ENCODE measurements at regions not wholly inside any gene's neighbourhood (a gene's known extent, or its start where the extent isn't known, plus 50 kb on each side); places are given as distances from the start of the nearest gene placed in this dataset.

DNA sequence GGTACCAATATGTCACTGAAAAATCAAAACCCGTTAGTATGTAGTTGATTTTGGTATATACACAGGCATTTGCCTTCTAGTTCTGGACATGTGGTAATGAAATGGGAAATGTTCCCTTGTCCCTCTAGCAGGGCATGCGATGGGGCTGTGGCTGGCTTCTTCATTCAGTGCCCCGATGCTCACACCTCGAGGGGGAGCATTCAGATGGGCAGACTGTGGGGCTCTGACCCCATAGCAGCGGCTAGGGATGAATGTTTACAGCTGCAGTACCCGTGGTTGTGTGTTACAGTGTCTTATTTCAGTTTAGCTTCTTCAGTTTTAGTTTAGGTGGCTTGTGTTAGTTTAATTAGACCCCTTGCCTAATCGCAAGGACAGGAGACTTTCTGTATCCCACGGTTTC, 1741.0 kb upstream of the PCDH10 start:
- Mint-ChIP-seq H3K4me3 (ENCODE audit: unreplicated experiment) (no peak overlapping the region), H3K9me3 (ENCODE audit: low read depth) (peaks cover 7% of the 10 kb centered on the region), H3K27ac (ENCODE audit: unreplicated experiment) (no peak overlapping the region), H3K36me3 (ENCODE audit: low read depth) (no peaks in the 10 kb centered on the region), H3K27me3 (ENCODE audit: low read depth) (no peaks in the 10 kb centered on the region), H3K4me1 (ENCODE audit: low read depth) (no peaks in the 10 kb centered on the region)
- TF ChIP-seq, protein P1, sequence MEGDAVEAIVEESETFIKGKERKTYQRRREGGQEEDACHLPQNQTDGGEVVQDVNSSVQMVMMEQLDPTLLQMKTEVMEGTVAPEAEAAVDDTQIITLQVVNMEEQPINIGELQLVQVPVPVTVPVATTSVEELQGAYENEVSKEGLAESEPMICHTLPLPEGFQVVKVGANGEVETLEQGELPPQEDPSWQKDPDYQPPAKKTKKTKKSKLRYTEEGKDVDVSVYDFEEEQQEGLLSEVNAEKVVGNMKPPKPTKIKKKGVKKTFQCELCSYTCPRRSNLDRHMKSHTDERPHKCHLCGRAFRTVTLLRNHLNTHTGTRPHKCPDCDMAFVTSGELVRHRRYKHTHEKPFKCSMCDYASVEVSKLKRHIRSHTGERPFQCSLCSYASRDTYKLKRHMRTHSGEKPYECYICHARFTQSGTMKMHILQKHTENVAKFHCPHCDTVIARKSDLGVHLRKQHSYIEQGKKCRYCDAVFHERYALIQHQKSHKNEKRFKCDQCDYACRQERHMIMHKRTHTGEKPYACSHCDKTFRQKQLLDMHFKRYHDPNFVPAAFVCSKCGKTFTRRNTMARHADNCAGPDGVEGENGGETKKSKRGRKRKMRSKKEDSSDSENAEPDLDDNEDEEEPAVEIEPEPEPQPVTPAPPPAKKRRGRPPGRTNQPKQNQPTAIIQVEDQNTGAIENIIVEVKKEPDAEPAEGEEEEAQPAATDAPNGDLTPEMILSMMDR (IDR thresholded peaks at IDR 0.05) = no peak
- no peak for DNase-seq (ENCODE audit: low spot score)

DNA sequence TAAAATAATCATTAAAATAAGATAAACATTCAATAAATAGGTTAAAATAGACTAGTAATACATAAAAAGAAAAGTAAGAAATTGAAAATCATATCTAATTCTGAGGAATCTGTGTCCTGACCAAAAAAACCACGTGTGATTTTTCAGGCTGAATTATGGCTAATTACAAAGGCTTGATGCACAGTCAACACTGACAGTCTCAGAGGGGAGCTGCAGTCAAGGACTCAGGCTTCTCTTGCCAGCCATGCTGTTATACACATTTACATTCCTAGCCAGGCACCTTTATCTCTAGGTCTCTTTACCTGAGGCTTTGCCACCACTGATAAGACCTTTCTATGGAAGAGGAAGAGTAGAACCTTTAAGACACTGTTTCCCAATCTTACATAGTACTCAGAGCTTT, 1737.7 kb upstream of the PCDH10 start:
- no peak for DNase-seq (ENCODE audit: low spot score)
- H3K36me3 Mint-ChIP-seq (ENCODE audit: low read depth) = no peaks in the 10 kb centered on the region
- no peaks in the 10 kb centered on the region for H3K27me3 Mint-ChIP-seq (ENCODE audit: low read depth)
- no peak overlapping the region for H3K4me3 Mint-ChIP-seq (ENCODE audit: unreplicated experiment)
- no peaks in the 10 kb centered on the region for H3K4me1 Mint-ChIP-seq (ENCODE audit: low read depth)
- H3K9me3 Mint-ChIP-seq (ENCODE audit: low read depth) = peaks cover 16% of the 10 kb centered on the region
- no peak overlapping the region for H3K27ac Mint-ChIP-seq (ENCODE audit: unreplicated experiment)
- TF ChIP-seq, protein P1 (IDR thresholded peaks at IDR 0.05) = no peak

DNA sequence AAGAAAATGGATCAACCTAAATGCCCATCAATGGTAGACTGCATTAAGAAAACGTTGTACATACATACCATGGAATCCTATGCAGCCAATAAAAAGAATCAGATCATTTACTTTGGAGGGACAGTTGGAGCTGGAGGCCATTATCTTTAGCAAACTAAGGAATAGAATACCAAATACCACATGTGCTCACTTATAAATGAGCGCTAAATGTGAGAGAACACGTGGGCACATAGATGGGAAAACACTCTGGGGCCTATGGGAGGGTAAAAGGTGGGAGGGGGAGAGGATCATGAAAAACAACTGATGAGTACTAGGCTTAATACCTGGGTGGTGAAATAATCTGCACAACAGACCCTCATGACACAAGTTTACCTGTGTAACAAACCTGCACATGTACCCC, 1729.9 kb upstream of the PCDH10 start:
- H3K4me3 Mint-ChIP-seq (ENCODE audit: unreplicated experiment) = no peak overlapping the region
- TF ChIP-seq, protein P1 (IDR thresholded peaks at IDR 0.05) = no peak
- peaks cover 44% of the 10 kb centered on the region for H3K9me3 Mint-ChIP-seq (ENCODE audit: low read depth)
- no peaks in the 10 kb centered on the region for H3K4me1 Mint-ChIP-seq (ENCODE audit: low read depth)
- no peaks in the 10 kb centered on the region for H3K36me3 Mint-ChIP-seq (ENCODE audit: low read depth)
- no peaks in the 10 kb centered on the region for H3K27me3 Mint-ChIP-seq (ENCODE audit: low read depth)
- no peak for DNase-seq (ENCODE audit: low spot score)
- no peak overlapping the region for H3K27ac Mint-ChIP-seq (ENCODE audit: unreplicated experiment)

DNA sequence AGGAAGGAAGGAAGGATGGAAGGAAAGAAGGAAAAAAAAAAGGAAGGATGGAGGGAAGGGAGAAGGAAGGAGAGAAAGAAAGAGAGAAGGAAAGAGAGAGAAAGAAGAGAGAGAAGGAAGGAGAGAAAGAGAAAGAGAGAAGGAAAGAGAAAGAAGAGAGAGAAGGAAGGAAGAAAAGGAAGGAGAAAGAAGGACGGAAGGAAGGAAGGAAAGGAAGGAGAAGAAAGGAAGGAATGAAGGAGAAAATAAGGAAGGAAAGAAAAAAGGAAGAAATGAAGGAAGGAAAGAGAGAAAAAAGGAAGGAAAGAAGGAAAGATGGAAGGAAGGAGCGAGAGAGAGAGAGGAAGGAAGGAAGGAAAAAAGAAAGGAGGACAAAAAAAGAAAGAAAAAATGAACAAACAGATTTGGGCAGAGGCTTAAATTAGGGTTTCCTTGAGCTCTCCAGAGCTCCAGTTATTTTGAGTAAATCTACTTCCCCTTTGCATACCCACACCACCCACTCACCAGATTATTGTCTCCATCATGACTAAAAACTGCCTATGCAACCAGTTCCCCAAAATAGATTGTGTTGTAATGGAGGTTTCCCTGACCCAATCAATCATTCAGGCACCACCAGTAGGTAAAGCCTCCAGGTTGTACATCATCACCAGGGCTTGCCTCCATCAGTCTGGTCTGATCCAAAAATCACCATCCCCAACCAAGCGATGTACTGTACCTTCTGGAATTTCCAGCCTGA, 1722.9 kb upstream of the PCDH10 start:
- H3K27ac Mint-ChIP-seq (ENCODE audit: unreplicated experiment) = no peak overlapping the region
- no peak overlapping the region for H3K4me3 Mint-ChIP-seq (ENCODE audit: unreplicated experiment)
- no peaks in the 10 kb centered on the region for H3K27me3 Mint-ChIP-seq (ENCODE audit: low read depth)
- peaks cover 14% of the 10 kb centered on the region for H3K9me3 Mint-ChIP-seq (ENCODE audit: low read depth)
- TF ChIP-seq, protein P1 (IDR thresholded peaks at IDR 0.05) = no peak
- H3K4me1 Mint-ChIP-seq (ENCODE audit: low read depth) = no peaks in the 10 kb centered on the region
- DNase-seq (ENCODE audit: low spot score) = no peak
- H3K36me3 Mint-ChIP-seq (ENCODE audit: low read depth) = no peaks in the 10 kb centered on the region

DNA sequence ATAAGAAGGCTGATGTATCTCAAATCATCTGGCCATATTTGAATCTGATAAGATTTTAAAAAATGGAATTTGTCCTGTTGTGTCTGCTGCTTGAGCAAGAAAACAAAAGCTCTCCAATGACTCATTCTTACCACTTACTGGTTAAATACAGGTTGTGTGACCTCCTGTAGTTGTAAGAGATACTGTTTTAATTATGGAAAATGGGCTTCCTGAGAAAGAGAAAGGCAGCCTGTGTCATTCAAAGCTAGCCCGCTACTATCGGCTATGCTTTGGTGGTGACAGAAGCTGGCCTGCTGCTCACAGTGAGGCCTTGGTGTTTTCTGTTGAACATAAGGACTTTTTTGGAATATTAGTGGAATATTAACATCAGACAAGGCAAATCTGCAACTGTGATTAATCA, 1722.1 kb upstream of the PCDH10 start:
- H3K27me3 Mint-ChIP-seq (ENCODE audit: low read depth) = no peaks in the 10 kb centered on the region
- no peaks in the 10 kb centered on the region for H3K36me3 Mint-ChIP-seq (ENCODE audit: low read depth)
- H3K4me3 Mint-ChIP-seq (ENCODE audit: unreplicated experiment) = no peak overlapping the region
- no peak overlapping the region for H3K27ac Mint-ChIP-seq (ENCODE audit: unreplicated experiment)
- no peak for DNase-seq (ENCODE audit: low spot score)
- H3K9me3 Mint-ChIP-seq (ENCODE audit: low read depth) = peaks cover 7% of the 10 kb centered on the region
- TF ChIP-seq, protein P1 (IDR thresholded peaks at IDR 0.05) = no peak
- H3K4me1 Mint-ChIP-seq (ENCODE audit: low read depth) = no peaks in the 10 kb centered on the region

All from chondrocyte (in vitro differentiated cells).